ENCODE measurements at regions not wholly inside any gene's neighbourhood (a gene's known extent, or its start where the extent isn't known, plus 50 kb on each side); places are given as distances from the start of the nearest gene placed in this dataset.

GRCh38 chr21:16563795-16564194 lies 834.0 kb downstream of the USP25 start:
- DNase-seq = no peak

GRCh38 chr21:16568244-16568643 lies 838.5 kb downstream of the USP25 start:
- DNase-seq = no peak

GRCh38 chr21:16568661-16569060 lies 838.9 kb downstream of the USP25 start:
- no peak for DNase-seq

- no peak for DNase-seq
These were observed 839.9 kb downstream of the USP25 start for GRCh38 chr21:16569679-16570078.

GRCh38 chr21:16570171-16570570 lies 840.4 kb downstream of the USP25 start:
- DNase-seq = no peak

- no peak for DNase-seq
These were observed 841.1 kb downstream of the USP25 start for GRCh38 chr21:16570856-16571255.

GRCh38 chr21:16571594-16571993 lies 841.8 kb downstream of the USP25 start:
- no peak for DNase-seq

- DNase-seq = no peak
These were observed 842.2 kb downstream of the USP25 start for GRCh38 chr21:16572032-16572431.

- DNase-seq = no peak
These were observed 843.8 kb downstream of the USP25 start for GRCh38 chr21:16573578-16573977.

- DNase-seq = no peak
These were observed 848.2 kb downstream of the USP25 start for GRCh38 chr21:16577975-16578374.

GRCh38 chr21:16578912-16579311 lies 849.1 kb downstream of the USP25 start:
- no peak for DNase-seq

GRCh38 chr21:16579538-16579937 lies 849.8 kb downstream of the USP25 start:
- no peak for DNase-seq

GRCh38 chr21:16580661-16581060 lies 850.9 kb downstream of the USP25 start:
- DNase-seq = no peak

- DNase-seq = no peak
These were observed 853.8 kb downstream of the USP25 start for GRCh38 chr21:16583556-16583955.

- no peak for DNase-seq
These were observed 855.0 kb downstream of the USP25 start for GRCh38 chr21:16584756-16585155.

GRCh38 chr21:16585896-16586295 lies 856.1 kb downstream of the USP25 start:
- DNase-seq = no peak

GRCh38 chr21:16587141-16587581 lies 857.4 kb downstream of the USP25 start:
- DNase-seq = no peak

GRCh38 chr21:16587681-16588375 lies 858.0 kb downstream of the USP25 start:
- DNase-seq = no peak

GRCh38 chr21:16588433-16588860 lies 858.7 kb downstream of the USP25 start:
- no peak for DNase-seq

- no peak for DNase-seq
These were observed 859.5 kb downstream of the USP25 start for GRCh38 chr21:16589006-16589898.

GRCh38 chr21:16590186-16590585 lies 860.4 kb downstream of the USP25 start:
- no peak for DNase-seq

- DNase-seq = no peak
These were observed 861.0 kb downstream of the USP25 start for GRCh38 chr21:16590641-16591292.

- no peak for DNase-seq
These were observed 862.6 kb downstream of the USP25 start for GRCh38 chr21:16592381-16592780.

- no peak for DNase-seq
These were observed 864.4 kb downstream of the USP25 start for GRCh38 chr21:16594191-16594590.
